GM19372 (cell line): ENCODE measurements at regions not wholly inside any gene's neighbourhood (a gene's known extent, or its start where the extent isn't known, plus 50 kb on each side); places are given as distances from the start of the nearest gene placed in this dataset.

ENCODE experiments used
- ATAC-seq: cut with Tn5 transposase; IDR thresholded peaks from one replicate; pipeline ENCODE4 v1.9.1; 2021; ENCODE audit warnings: mild to moderate bottlenecking, low read depth, moderate library complexity; ENCODE audit not compliant: unreplicated experiment

GRCh38 chr14:23694949-23695663 lies 58.9 kb downstream of the DHRS2 start:
- ATAC-seq = no peak

GRCh38 chr14:23695664-23695999 lies 59.5 kb downstream of the DHRS2 start:
- no peak for ATAC-seq

- no peak for ATAC-seq
Observed at GRCh38 chr14:23696701-23697239, 60.6 kb downstream of the DHRS2 start.

DNA sequence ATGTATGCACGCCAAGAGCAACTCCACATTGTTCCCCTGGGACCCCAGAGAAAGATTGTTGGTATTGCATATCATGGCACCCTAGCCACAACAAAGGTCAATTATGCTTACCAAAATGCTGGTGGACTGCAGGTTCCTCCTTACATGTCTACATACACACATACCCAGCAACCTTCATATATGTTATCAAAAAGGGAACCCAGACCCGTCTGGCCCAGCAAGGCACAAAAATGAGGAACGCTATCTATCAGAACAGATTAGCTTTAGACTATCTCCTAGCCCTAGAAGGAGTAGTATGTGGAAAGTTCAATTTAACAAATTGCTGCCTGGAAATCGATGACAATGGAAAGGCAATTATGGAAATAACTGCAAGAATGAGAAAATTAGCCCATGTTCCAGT lies 61.5 kb downstream of the DHRS2 start:
- ATAC-seq = no peak

DNA sequence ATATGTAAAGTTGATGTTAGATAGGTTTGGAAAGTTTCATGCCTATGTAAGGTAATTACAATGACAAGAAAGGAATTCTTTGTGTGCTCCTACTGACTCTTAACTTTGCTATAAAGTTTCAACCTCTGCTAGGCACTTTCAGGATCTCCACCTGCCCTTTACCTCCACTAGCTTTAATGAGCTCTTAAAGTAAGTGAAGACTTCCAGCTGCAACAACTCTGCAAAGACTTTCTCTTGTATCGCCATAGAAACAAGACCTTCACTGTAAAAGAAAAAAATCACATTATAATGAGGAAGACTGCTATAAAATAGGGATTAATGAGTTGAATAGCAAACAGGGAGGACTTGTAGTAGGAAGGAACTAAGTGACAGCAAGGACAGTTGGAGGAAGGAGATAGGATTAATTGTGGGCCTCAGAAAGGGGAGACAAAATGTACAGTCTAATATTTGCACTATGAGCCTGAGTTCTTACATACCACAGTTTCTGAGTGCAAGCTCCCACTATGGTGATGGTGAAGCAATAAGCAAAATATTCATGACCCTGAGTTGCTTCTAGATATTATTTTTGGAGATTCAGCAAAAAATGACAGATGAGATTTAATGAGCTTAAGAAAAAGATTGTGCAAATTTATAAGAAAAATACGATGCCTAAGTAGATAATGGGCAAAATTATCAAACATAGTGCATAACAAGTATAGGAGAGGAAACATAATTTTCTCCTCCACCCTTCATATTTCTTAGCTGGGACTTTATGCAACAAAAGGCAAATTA lies 66.7 kb downstream of the DHRS2 start:
- ATAC-seq = no peak

- ATAC-seq = no peak
Observed at GRCh38 chr14:23704890-23705289, 68.7 kb downstream of the DHRS2 start.

- no peak for ATAC-seq
Observed at GRCh38 chr14:23707415-23707814, 71.3 kb downstream of the DHRS2 start.

- no peak for ATAC-seq
Observed at GRCh38 chr14:23708343-23708742, 72.2 kb downstream of the DHRS2 start.

DNA sequence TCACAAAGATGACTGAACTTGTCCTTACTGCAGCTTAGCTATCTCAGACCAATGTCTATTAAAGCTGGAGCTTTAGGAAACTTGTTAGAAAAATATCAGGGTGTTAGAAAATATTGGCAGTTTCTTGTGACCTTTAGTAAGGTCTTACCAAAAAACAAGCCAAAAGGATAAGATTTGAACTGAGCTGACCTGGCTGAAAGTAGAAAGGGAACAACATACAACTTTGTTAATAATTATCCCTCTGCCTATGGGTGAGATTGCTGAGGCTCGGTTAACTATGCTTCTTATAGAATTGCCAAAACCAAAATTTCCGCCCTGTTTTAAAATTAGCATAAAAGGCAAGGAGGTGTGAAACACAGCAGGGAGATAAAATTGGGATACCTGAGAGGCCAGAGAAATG lies 73.8 kb downstream of the DHRS2 start:
- no peak for ATAC-seq

- no peak for ATAC-seq
Observed at GRCh38 chr14:23712287-23712686, 76.1 kb downstream of the DHRS2 start.

DNA sequence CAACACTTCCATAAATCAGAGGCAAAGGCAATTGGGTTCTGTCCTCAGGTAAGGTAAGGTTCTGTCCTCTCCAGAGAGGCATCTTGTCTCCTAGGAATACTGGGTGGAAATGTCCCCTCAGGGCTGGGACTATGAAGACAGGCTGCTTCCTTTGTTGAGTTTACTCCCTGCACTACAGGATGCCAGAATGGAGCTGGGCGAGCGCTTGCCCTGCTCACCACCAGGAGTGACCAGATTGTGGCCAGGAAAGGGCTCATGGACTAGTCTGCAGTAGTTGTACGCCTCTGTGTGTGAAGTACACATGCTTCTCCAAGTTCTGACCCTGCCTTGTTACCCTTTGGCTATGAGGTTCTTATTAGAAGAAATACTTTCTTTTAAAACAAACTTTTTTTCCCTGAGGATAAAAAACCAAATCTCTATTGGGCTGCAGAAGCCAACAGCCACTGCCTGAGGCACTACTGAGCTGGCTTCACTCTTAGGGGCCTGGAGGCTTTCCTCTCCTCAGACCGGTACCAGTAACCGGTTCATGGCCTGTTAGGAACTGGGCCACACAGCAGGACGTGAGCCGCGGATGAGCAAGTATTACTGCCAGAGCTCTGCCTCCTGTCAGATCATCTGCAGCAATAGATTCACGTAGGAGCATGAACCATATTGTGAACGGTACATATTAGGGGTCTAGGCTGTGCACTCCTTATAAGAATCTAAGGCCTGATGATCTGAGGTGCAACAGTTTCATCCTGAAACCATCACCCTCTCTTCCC lies 83.2 kb downstream of the DHRS2 start:
- no peak for ATAC-seq

DNA sequence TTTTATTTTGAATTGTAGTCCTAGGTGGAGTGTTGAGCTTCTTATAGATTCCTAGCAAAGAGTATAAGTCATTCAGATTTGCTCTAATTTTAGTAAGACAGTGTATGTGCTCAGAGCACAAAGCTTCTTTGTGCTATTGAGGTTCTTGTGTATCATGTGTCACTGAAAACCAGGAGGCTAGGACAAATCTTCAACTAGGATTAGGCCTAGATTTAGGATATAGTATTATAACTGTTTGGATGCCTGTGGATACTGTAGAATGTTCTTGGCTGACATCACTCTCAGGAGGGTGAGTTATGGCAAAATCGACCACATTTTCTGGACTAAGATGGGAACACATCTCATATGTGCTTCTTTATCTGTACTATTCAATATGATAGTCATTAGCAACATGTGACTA lies 86.5 kb downstream of the DHRS2 start:
- no peak for ATAC-seq

DNA sequence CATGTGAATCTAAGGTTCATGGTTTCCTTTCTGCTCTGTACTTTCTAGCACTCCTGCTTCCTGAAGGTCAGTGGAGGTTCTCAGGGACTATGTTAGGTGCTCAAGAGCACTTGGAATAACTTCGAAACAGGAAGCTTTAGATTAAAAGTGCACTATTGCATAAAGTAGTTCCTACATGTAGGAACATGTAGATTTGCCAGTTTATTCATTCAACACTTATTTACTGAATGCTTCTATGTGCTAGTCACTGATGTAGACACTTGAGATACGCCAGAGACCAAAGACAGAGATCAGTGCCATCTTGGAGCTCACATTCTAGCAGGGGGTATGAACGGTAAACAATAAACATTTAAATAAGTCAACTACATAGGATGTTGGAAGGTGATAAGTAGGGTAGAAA lies 87.7 kb downstream of the DHRS2 start:
- no peak for ATAC-seq

- no peak for ATAC-seq
Observed at GRCh38 chr14:23725528-23725927, 89.4 kb downstream of the DHRS2 start.

DNA sequence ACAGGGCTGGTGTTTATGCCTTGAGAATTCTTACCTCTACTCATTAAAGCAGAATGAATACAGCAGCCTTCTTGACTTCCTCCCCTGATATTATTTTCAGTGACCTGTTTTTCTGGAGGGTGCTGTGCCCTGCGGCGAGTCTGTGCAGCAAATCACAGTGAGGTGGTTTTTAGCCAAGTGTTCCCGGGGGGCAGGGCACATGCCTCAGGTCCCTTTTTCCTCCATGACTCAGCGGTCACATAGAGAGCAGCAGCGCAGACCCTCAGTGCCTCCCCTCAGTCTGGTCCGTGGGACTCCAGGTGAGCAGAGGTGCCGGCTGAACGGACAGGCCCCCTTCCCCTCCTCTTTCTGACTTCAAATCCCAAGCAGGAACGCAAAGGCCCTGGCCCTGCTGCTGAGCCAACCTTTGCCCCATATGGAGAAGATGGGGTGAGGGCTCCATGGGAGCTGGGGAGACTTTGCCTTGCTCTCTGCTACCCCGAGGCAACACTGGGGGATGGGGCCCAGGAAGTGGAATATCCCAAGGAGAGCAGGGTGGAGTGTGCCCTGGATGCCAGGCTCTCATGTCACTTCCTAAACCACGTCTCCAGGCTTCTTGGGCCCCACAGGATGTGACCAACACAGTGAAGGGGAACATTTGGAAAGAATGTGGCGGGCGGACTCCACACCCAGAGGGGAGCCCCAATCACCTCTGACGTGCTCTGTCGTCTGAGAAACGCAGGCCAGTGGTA lies 90.0 kb downstream of the DHRS2 start:
- ATAC-seq = no peak

GRCh38 chr14:23727566-23728335 lies 91.6 kb downstream of the DHRS2 start:
- no peak for ATAC-seq

- no peak for ATAC-seq
Observed at GRCh38 chr14:23728791-23729190, 92.6 kb downstream of the DHRS2 start.

DNA sequence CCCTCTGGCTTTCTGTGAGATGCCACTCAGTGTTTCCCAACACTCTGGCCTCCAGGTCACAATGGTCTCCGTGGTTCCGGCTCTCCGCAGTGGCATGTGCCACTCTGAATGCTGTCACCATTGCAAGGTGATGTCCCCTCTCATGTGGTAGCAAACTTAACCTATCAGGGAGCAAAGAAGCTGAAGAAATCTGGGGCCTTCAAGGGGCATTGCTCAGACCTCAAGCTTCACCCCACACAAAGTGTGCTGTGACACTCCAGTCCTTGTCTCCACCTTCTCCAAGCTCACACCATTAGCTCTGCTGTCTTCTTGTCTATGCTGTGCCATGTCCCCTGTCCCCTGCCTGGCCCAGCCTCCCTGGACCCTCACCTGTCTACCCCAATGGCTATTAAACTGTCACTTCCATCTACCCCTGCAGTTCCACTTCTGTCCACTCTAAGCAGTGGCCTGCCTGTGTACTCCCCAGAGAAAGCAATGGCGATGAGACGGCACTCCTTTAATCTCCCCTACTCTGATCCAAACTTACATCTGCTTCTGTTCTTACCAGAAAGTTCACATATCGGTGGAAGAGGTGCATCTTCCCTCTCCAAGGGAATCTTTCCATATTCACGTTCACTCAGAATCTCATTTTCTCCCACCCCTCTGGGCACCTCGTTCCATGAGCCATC lies 93.7 kb downstream of the DHRS2 start:
- ATAC-seq = no peak

DNA sequence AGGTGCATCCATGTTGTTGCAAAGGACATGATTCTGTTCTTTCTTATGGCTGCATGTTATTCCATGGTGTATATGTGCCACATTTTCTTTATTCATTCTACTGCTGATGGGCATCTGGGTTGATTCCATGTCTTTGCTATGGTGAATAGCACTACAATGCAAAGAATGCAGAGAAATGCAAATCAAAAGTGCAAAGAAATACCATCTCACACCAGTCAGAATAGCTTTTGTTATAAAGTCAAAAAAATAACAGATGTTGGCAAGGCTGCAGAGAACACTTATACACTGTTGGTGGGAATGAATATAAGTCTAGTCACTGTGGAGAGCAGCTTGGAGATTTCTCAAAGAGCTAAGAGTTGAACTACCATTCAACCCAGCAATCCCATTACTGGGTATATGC lies 99.2 kb downstream of the DHRS2 start:
- ATAC-seq = no peak
